ENCODE measurements at regions not wholly inside any gene's neighbourhood (a gene's known extent, or its start where the extent isn't known, plus 50 kb on each side); places are given as distances from the start of the nearest gene placed in this dataset.

DNA sequence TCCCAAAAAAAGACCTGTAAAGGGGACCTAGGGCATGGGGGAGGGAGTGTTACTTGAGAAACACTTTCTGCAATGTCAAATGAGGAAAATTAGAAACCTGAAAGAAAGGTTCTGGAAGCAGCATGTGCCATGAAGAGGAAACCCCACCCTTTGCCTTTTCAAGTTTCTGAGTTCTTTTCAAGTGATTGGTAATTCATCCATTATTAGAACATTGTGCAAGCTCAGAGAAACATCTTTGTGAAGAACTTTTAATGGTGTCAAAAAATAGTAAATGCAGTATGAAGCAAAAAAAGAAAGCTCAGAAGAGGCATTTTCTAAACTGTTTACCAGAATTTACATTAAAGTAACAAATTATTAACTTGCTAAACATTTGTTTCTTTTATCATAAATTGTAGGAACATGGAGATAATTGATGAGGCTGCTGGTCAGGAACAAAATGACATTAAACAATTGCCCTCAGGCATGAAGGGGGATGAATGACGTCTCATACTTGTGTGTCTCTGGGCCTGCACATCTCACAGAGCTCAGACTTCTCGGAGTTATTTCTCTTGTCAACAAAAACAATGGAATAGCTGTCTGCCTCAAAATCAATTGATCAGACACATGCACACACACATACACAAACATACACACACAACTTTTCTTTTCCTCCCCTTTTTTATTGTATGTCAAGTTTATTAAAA, 1946.0 kb upstream of the CDH6 start:
- POLR2A ChIA-PET, result no interaction called here
- TF ChIP-seq CTCF (IDR thresholded peaks at IDR 0.05; ENCODE audit: control extremely low read depth, extremely low read depth, low read depth, missing control alignments), result no peak
- CTCF ChIA-PET, result no interaction called here
- no peak for DNase-seq (ENCODE audit: extremely low spot score)

DNA sequence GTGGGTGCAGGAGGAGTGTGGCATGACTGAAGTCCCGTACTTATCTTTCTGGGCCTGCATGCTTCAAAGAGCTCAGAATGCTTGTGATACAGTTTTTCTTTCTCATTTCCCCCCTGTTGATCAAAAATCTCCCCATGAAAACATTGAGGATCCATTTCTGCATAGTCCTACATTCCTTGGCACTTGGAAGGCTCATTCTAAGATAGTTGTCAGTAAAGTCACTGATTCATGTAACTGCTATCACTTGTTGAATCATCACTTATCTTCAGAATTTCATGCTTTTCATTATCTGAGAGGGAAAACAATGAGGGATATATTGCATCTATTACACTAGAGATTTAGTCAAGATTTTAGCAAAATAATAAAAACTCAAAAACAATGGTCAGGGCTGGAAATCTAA, 1953.1 kb upstream of the CDH6 start:
- TF ChIP-seq CTCF (IDR thresholded peaks at IDR 0.05; ENCODE audit: control extremely low read depth, extremely low read depth, low read depth, missing control alignments), result no peak
- ChIA-PET POLR2A (no interaction called here), CTCF (no interaction called here)
- no peak for DNase-seq (ENCODE audit: extremely low spot score)

- TF ChIP-seq CTCF (IDR thresholded peaks at IDR 0.05; ENCODE audit: control extremely low read depth, extremely low read depth, low read depth, missing control alignments), result no peak
- CTCF ChIA-PET, result no interaction called here
- POLR2A ChIA-PET, result no interaction called here
Observed at GRCh38 chr5:29239606-29240005, 1953.9 kb upstream of the CDH6 start.

GRCh38 chr5:29238115-29238514, 1955.4 kb upstream of the CDH6 start:
- no peak for DNase-seq (ENCODE audit: extremely low spot score)
- POLR2A ChIA-PET, result no interaction called here
- TF ChIP-seq CTCF (IDR thresholded peaks at IDR 0.05; ENCODE audit: control extremely low read depth, extremely low read depth, low read depth, missing control alignments), result no peak
- CTCF ChIA-PET, result no interaction called here

More at GRCh38 chr5:29239606-29240005, 1953.9 kb upstream of the CDH6 start:
- DNase-seq (ENCODE audit: extremely low spot score), result no peak

DNA sequence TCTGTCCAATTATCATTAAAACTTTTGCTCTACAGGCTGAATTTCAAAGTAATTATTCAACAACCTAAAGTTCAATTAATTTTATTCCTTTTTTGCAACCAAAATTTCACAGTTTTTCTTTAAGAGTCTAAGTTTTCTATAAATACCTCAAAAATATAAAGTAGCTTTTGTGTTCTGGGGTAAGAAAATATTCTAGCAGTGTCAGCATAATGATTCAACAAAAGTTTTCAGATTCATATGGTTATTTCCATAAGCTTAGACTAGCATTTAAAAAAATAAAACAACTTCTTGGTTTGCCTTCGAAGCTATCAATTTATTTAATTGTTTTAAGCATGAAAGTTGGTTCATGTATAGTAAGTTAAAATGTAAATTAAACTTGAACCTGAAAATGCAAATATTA, 1962.3 kb upstream of the CDH6 start:
- CTCF ChIA-PET, result no interaction called here
- POLR2A ChIA-PET, result no interaction called here
- DNase-seq (ENCODE audit: extremely low spot score), result no peak
- no peak for TF ChIP-seq CTCF (IDR thresholded peaks at IDR 0.05; ENCODE audit: control extremely low read depth, extremely low read depth, low read depth, missing control alignments)

- CTCF ChIA-PET, result no interaction called here
Observed at GRCh38 chr5:29230591-29230990, 1962.9 kb upstream of the CDH6 start.

More at GRCh38 chr5:29230591-29230990, 1962.9 kb upstream of the CDH6 start:
- no peak for TF ChIP-seq CTCF (IDR thresholded peaks at IDR 0.05; ENCODE audit: control extremely low read depth, extremely low read depth, low read depth, missing control alignments)
- no peak for DNase-seq (ENCODE audit: extremely low spot score)
- POLR2A ChIA-PET, result no interaction called here

All from GM10248 (cell line).